GM23248 (cell line): ENCODE measurements at regions not wholly inside any gene's neighbourhood (a gene's known extent, or its start where the extent isn't known, plus 50 kb on each side); places are given as distances from the start of the nearest gene placed in this dataset.

ENCODE experiments used
- DNase-seq: peaks from one replicate; pipeline ENCODE4 v3.0.0-alpha.2; 2015
- H2AFZ ChIP-seq: fragments of 200-600 bp; sonication (generic); 2 replicates; pipeline ENCODE4 v1.6.1; 2016; ENCODE audit warnings: antibody characterized with exemption
- H3F3A ChIP-seq: fragments of 200-600 bp; sonication (generic); 2 replicates; pipeline ENCODE4 v1.6.1; 2016; ENCODE audit warnings: mild to moderate bottlenecking, antibody characterized with exemption, mixed run types; ENCODE audit not compliant: insufficient read depth
- H3K27ac ChIP-seq: fragments of 200-600 bp; sonication (generic); 2 replicates; pipeline ENCODE4 v1.5.1; 2016; ENCODE audit warnings: mild to moderate bottlenecking
- H3K27me3 ChIP-seq: fragments of 200-600 bp; sonication (generic); replicated peaks from 2 replicates; pipeline ENCODE4 v1.6.1; 2016; ENCODE audit warnings: mild to moderate bottlenecking; ENCODE audit not compliant: insufficient read depth
- H3K36me3 ChIP-seq: fragments of 200-600 bp; sonication (generic); 2 replicates; pipeline ENCODE4 v1.6.1; 2016; ENCODE audit warnings: low read depth, mild to moderate bottlenecking
- H3K4me1 ChIP-seq: fragments of 200-600 bp; sonication (generic); 2 replicates; pipeline ENCODE4 v1.6.1; 2016; ENCODE audit warnings: mild to moderate bottlenecking; ENCODE audit not compliant: insufficient read depth
- H3K4me2 ChIP-seq: fragments of 200-600 bp; sonication (generic); one replicate; pipeline ENCODE4 v1.6.1; 2016; ENCODE audit warnings: mild to moderate bottlenecking; ENCODE audit not compliant: unreplicated experiment
- H3K4me3 ChIP-seq: fragments of 200-600 bp; sonication (generic); 2 replicates; pipeline ENCODE4 v1.5.1; 2016; ENCODE audit warnings: mild to moderate bottlenecking
- H3K79me2 ChIP-seq: fragments of 200-600 bp; sonication (generic); 2 replicates; pipeline ENCODE4 v1.6.1; 2016; ENCODE audit warnings: mild to moderate bottlenecking; ENCODE audit not compliant: insufficient read depth
- H3K9ac ChIP-seq: fragments of 200-600 bp; sonication (generic); 2 replicates; pipeline ENCODE4 v1.6.1; 2016; ENCODE audit warnings: mild to moderate bottlenecking
- H3K9me2 ChIP-seq: fragments of 200-600 bp; sonication (generic); 2 replicates; pipeline ENCODE4 v1.6.1; 2016; ENCODE audit warnings: mixed run types, mild to moderate bottlenecking, moderate library complexity; ENCODE audit not compliant: insufficient read depth
- H3K9me3 ChIP-seq: fragments of 200-600 bp; sonication (generic); one replicate; pipeline ENCODE4 v1.6.1; 2017; ENCODE audit warnings: low read depth
- H4K20me1 ChIP-seq: fragments of 200-600 bp; sonication (generic); 2 replicates; pipeline ENCODE4 v1.6.0; 2016; ENCODE audit not compliant: insufficient read depth
- EZH2 ChIP-seq: fragments of 200-600 bp; sonication (generic); IDR thresholded peaks from 2 replicates; pipeline ENCODE4 v1.6.1; 2018; ENCODE audit warnings: antibody characterized with exemption, mild to moderate bottlenecking; ENCODE audit not compliant: insufficient read depth, poor library complexity, severe bottlenecking
- EZH2phosphoT487 ChIP-seq: fragments of 200-600 bp; sonication (generic); IDR thresholded peaks from 2 replicates; pipeline ENCODE4 v1.6.1; 2018; ENCODE audit warnings: antibody characterized with exemption, moderate library complexity, mild to moderate bottlenecking, low read depth; ENCODE audit not compliant: insufficient read depth
- WGBS, 2 experiments: methylation state at CpG; one replicate each; pipeline ENCODE4 v1.1.6; 2015 to 2017; ENCODE audit warnings: low lambda C conversion rate in 2 of 2, low coverage in 1 of 2; ENCODE audit errors: missing lambda C conversion rate in 2 of 2; 5-methylcytosine and 5-hydroxymethylcytosine counted together
- in situ Hi-C: fragments of 300-500 bp; cut with MboI; formaldehyde crosslinking; loops from 2 replicates; pipeline ENCODE4 v1.15.0; 2020

DNA sequence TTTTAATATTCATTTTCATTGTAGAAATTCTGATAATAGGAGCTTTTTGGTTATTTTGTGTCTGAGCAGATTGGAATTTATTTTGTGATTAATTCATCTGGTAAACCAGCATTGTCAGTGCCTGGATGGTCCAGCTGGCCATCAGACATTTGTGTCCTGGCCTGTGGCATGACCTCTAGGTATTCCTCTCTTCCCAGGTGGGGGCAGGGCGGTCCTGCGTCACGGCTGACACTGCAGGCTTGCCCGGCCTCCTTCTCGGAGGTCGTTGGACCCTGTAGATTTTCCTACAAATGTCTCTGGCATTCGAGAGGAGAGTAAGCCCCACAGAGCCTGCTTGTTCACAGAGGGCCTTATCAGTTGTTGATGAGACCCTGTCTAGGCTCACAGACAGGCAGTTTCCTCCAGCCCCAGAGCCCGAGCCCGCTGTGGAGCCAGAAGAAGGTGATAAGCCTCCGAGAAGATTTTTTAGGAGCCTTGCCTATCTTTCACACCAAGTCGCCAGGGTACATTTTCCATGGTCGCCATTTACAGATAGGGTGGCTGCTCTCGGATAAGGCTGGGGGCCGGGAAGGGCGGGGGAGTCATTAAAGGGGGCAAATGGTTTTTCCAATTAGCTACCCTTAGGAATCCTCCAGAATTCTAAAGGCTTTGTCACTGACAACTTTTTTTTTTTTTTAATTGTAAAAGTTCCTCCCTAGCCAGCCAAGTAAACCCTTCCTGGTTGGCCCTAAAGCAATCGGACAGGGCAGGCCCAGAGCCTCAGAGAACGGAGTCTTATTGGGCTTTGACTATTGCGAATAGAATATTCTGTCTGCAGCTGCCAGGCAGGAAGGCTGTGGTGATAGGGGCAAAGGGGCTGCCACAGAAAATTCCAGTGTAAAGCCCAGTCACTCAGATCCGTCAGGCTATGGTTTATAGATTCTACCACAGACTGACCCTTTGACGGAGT, 78.1 kb upstream of the TBX20 start:
- Histone ChIP-seq H4K20me1 (no peaks in the 10 kb centered on the region), H3K4me2 (no peak overlapping the region), H3K27ac (no peak overlapping the region), H3K9me3 (no peaks in the 10 kb centered on the region), H3K9me2 (no peaks in the 10 kb centered on the region), H3K79me2 (no peaks in the 10 kb centered on the region), H3K4me3 (no peak overlapping the region), H3K27me3 (no peaks in the 10 kb centered on the region), H2AFZ (no peak overlapping the region), H3F3A (no peaks in the 10 kb centered on the region), H3K36me3 (no peaks in the 10 kb centered on the region), H3K4me1 (no peaks in the 10 kb centered on the region), H3K9ac (no peak overlapping the region)
- DNase-seq, result no peak
- 29% methylated on average over 20 of the region's 20 CpGs for WGBS, 2 experiments
- in situ Hi-C loops, result no loop called here
- TF ChIP-seq EZH2phosphoT487, result no peak
- no peak for TF ChIP-seq EZH2

GRCh38 chr7:35329026-35329425, 75.1 kb upstream of the TBX20 start:
- Histone ChIP-seq H3K36me3 (no peaks in the 10 kb centered on the region), H3K9me2 (no peaks in the 10 kb centered on the region), H3F3A (no peaks in the 10 kb centered on the region), H4K20me1 (no peaks in the 10 kb centered on the region), H3K9ac (no peak overlapping the region), H3K4me1 (no peaks in the 10 kb centered on the region), H3K4me2 (no peak overlapping the region), H3K27me3 (no peaks in the 10 kb centered on the region), H3K27ac (no peak overlapping the region), H3K79me2 (no peaks in the 10 kb centered on the region), H3K9me3 (no peaks in the 10 kb centered on the region), H2AFZ (no peak overlapping the region), H3K4me3 (no peak overlapping the region)
- no peak for DNase-seq
- WGBS, 2 experiments, result 0% methylated on average over 1 of the region's 1 CpG
- TF ChIP-seq EZH2 (no peak), EZH2phosphoT487 (no peak)
- in situ Hi-C loops, result no loop called here

DNA sequence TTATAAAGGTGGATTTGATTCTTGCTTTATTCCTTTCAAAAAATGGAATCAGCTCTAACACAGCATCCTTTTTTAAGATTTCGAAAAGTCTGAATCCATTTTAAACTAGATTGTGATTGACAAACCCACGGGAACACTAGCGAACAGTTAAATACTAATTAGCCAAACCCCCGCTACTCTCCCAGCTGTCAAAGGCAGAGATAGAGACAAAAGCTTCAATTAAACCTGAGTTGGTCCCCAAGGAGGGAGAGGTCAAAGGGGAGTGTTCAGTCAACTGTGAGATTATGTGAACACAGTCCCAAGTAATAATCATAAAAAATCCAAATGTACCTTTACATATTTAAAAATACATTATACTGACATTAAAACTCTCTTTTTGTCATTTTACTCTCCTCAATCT, 65.7 kb upstream of the TBX20 start:
- H3K9me3 ChIP-seq, result no peaks in the 10 kb centered on the region
- no peaks in the 10 kb centered on the region for H3K27me3 ChIP-seq
- no peaks in the 10 kb centered on the region for H4K20me1 ChIP-seq
- no peaks in the 10 kb centered on the region for H3K79me2 ChIP-seq
- H3F3A ChIP-seq, result no peaks in the 10 kb centered on the region
- no peak overlapping the region for H3K4me2 ChIP-seq
- H3K9ac ChIP-seq, result no peak overlapping the region
- H3K9me2 ChIP-seq, result no peaks in the 10 kb centered on the region
- H3K4me1 ChIP-seq, result no peaks in the 10 kb centered on the region
- in situ Hi-C loops, result no loop called here
- no peak overlapping the region for H2AFZ ChIP-seq
- H3K36me3 ChIP-seq, result no peaks in the 10 kb centered on the region
- DNase-seq, result no peak
- no peak overlapping the region for H3K4me3 ChIP-seq
- 22 to 35% methylated on average over 4 of the region's 4 CpGs for WGBS, 2 experiments
- no peak overlapping the region for H3K27ac ChIP-seq
- TF ChIP-seq EZH2 (no peak), EZH2phosphoT487 (no peak)

DNA sequence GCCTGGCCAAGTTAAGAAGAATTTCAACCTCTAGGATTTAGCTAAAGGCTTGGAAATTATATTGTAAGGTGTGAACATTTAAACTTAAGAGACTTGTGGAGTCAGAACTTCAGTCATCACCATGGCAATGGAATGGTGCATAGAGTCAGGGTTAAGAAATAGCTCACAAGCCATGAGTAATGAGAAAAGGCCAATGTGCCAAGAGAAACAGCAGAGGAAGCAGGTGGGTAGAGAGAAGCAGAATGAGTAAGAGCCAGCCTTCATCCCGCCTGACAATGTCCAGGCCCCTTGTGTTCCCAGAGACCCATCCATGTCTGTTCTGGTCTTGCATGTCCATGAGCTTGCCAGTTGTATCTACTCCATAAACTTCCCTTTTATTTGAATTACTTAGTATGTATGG, 62.6 kb upstream of the TBX20 start:
- no peaks in the 10 kb centered on the region for H3K9me3 ChIP-seq
- peak; percentile 1 for DNase-seq
- no peak overlapping the region for H3K27ac ChIP-seq
- TF ChIP-seq EZH2phosphoT487, result no peak
- TF ChIP-seq EZH2, result no peak
- no peaks in the 10 kb centered on the region for H3K4me1 ChIP-seq
- no peak overlapping the region for H3K4me3 ChIP-seq
- no peaks in the 10 kb centered on the region for H4K20me1 ChIP-seq
- H3K79me2 ChIP-seq, result no peaks in the 10 kb centered on the region
- H3K27me3 ChIP-seq, result no peaks in the 10 kb centered on the region
- no peak overlapping the region for H3K9ac ChIP-seq
- 24 to 25% methylated on average over 1 of the region's 1 CpG for WGBS, 2 experiments
- no peaks in the 10 kb centered on the region for H3K9me2 ChIP-seq
- H3F3A ChIP-seq, result no peaks in the 10 kb centered on the region
- in situ Hi-C loops, result no loop called here
- H3K36me3 ChIP-seq, result no peaks in the 10 kb centered on the region
- H2AFZ ChIP-seq, result no peak overlapping the region
- H3K4me2 ChIP-seq, result no peak overlapping the region
